Pancreas (tissue), 10 donors: ENCODE measurements at regions not wholly inside any gene's neighbourhood (a gene's known extent, or its start where the extent isn't known, plus 50 kb on each side); places are given as distances from the start of the nearest gene placed in this dataset.

ENCODE experiments used
- ATAC-seq, 4 donors: fragments of 200-7000 bp; cut with Tn5 transposase; one replicate each; pipeline versions ENCODE4 v1.8.0 to v1.9.1; 2020; ENCODE audit warnings: mild to moderate bottlenecking in 4 of 4, moderate library complexity in 4 of 4
- DNase-seq, 6 donors: peaks; one replicate each; pipeline ENCODE4 v3.0.0-alpha.2; 2020
- FAIRE-seq: peaks from 2 replicates; lab custom pipeline; 2012; peaks lifted over from hg19 to GRCh38; lab: Jason Lieb, UNC
- H3K27ac ChIP-seq, 4 donors: fragments of 200-600 bp; sonication (generic); 1 replicate in 3 of 4; 2 replicates in 1 of 4; pipeline versions ENCODE4 v1.5.0 to v1.8.0; 2020
- H3K27me3 ChIP-seq, 4 donors: fragments of 200-600 bp; one replicate each; pipeline ENCODE4 v1.8.0; 2021
- H3K36me3 ChIP-seq, 3 donors: fragments of 200-600 bp; sonication (generic) in 1 of 3; one replicate each; pipeline versions ENCODE4 v1.5.0 to v1.8.0; 2020 to 2021
- H3K4me1 ChIP-seq, 3 donors: fragments of 200-600 bp; one replicate each; pipeline ENCODE4 v1.8.0; 2021
- H3K4me3 ChIP-seq, 4 donors: fragments of 200-600 bp; sonication (generic) in 2 of 4; one replicate each; pipeline versions ENCODE4 v1.5.0 to v1.8.0; 2020 to 2021
- H3K9me3 ChIP-seq, 4 donors: fragments of 200-600 bp; one replicate each; pipeline ENCODE4 v1.8.0; 2021
- WGBS, 2 donors: extraction: QIAGEN DNeasy Blood & Tissue Kit; methylation state at CpG; one replicate each; pipeline ENCODE4 v1.1.7; 2013; 5-methylcytosine and 5-hydroxymethylcytosine counted together
- intact Hi-C, 3 donors: fragments of 100-400 bp; cut with DNase I; formaldehyde crosslinking; loops; one replicate each; pipeline versions ENCODE4 v1.11.1 to v1.14.2; 2022
- TF ChIP-seq, protein P1 (sequence below), 4 donors: fragments of 200-600 bp; sonication (generic) in 3 of 4; IDR thresholded peaks; one replicate each; pipeline versions ENCODE4 v1.5.0 to v1.8.0; 2021; ENCODE audit warnings: antibody characterized with exemption in 4 of 4
- donor health status: healthy with polysubstance abuse.
- donor health status: DM: no; HTN: no; CAD: no; lungs with moderate emphysema.
- donor health status: DM: no; HTN: no; CAD: no.
- donor health status: control.
- donor health status: control.
- donor health status: Bipolar disorder and iron deficiency.
- donor health status: DM: yes; HTN: yes; CAD: no.
- donor health status: DM: no; HTN: no; CAD: no.
- donor health status: DM: no; HTN: no; CAD: no.
- donor health status: DM: yes; HTN: yes; CAD: no.

DNA sequence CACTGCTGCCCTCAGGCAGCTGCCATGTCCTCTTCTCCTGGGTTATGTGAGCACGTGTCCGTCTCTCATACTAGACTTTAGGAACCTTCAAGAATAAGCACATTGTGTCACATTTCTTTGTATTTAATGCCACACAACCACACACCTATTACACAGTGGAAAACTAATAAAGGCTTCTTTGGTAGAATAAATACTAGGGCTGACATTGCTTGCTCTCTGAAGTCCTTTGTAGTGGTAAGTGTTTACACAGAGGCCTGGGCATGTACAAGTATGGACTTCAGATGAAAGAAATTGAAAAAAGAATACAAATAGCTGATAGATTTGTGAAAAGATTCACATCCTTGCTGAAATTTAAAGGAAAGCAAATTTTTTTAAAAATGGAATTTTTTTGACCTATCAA is 188.1 kb upstream of the CCL2 start:
- no peak for ATAC-seq
- no peak overlapping the region for H3K4me3 ChIP-seq
- DNase-seq, result no peak
- WGBS, 2 donors, result 81 to 87% methylated on average over 2 of the region's 2 CpGs
- no peaks in the 10 kb centered on the region for H3K36me3 ChIP-seq
- peaks cover 0 to 4% (median 0%) of the 10 kb centered on the region in 4 donors for H3K27me3 ChIP-seq
- intact Hi-C loops, result no loop called here
- H3K4me1 ChIP-seq, result no peaks in the 10 kb centered on the region
- no peaks in the 10 kb centered on the region for H3K9me3 ChIP-seq
- TF ChIP-seq, protein P1, sequence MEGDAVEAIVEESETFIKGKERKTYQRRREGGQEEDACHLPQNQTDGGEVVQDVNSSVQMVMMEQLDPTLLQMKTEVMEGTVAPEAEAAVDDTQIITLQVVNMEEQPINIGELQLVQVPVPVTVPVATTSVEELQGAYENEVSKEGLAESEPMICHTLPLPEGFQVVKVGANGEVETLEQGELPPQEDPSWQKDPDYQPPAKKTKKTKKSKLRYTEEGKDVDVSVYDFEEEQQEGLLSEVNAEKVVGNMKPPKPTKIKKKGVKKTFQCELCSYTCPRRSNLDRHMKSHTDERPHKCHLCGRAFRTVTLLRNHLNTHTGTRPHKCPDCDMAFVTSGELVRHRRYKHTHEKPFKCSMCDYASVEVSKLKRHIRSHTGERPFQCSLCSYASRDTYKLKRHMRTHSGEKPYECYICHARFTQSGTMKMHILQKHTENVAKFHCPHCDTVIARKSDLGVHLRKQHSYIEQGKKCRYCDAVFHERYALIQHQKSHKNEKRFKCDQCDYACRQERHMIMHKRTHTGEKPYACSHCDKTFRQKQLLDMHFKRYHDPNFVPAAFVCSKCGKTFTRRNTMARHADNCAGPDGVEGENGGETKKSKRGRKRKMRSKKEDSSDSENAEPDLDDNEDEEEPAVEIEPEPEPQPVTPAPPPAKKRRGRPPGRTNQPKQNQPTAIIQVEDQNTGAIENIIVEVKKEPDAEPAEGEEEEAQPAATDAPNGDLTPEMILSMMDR (IDR thresholded peaks at IDR 0.05), result no peak
- H3K27ac ChIP-seq, result no peak overlapping the region
- no peak for FAIRE-seq

DNA sequence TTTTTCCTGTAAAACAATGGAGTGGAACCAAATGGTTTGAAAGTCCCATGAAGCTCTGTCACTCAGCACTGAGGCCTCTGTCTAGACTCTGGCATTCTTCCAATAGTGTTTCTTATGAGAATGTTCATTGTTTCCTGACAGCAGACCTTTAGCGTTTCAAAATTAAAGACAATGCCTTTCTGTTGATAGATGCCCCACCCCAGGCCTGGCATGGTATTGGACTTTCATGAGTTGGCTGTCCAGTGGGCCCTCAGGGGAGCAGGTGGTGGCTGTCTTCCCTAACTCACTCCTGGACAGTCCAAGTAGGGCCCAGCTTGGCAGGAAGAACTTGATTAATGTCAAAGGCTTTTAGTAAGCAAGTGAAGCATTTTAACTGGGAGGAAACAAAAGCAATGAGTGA is 186.5 kb upstream of the CCL2 start:
- Histone ChIP-seq H3K27me3 (peaks cover 0 to 4% (median 0%) of the 10 kb centered on the region in 4 donors), H3K4me3 (no peak overlapping the region), H3K36me3 (no peaks in the 10 kb centered on the region), H3K4me1 (no peaks in the 10 kb centered on the region), H3K27ac (no peak overlapping the region), H3K9me3 (no peaks in the 10 kb centered on the region)
- TF ChIP-seq, protein P1 (IDR thresholded peaks at IDR 0.05), result no peak
- DNase-seq (no peak), FAIRE-seq (no peak), ATAC-seq (no peak)
- WGBS, 2 donors, result 50 to 64% methylated on average over 1 of the region's 1 CpG
- intact Hi-C loops, result no loop called here

DNA sequence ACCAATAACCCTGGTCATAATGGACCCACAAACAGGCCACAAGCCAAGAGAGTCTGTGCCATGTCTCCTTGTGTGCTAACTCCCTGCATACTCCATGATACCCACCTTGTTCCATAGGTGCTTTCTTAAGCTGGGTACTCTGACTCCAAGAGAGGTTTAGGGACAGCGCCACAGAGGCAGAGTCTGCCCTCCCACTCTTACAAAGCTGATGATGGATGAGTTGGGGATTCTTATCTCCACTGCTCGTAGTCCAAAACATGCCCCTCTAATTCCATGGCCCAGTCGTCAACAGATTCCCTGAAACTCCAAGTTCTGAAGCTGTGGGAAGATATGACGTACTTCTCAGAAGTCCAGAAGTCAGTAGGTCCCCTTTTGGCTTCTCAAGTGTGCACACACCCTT is 184.4 kb upstream of the CCL2 start:
- intact Hi-C loops, result no loop called here
- TF ChIP-seq, protein P1 (IDR thresholded peaks at IDR 0.05), result no peak
- no peak overlapping the region for H3K4me3 ChIP-seq
- DNase-seq, result no peak
- no peak for FAIRE-seq
- no peaks in the 10 kb centered on the region for H3K4me1 ChIP-seq
- peaks cover 0 to 4% (median 0%) of the 10 kb centered on the region in 4 donors for H3K27me3 ChIP-seq
- ATAC-seq, result no peak
- no peaks in the 10 kb centered on the region for H3K36me3 ChIP-seq
- no peak overlapping the region for H3K27ac ChIP-seq
- no peaks in the 10 kb centered on the region for H3K9me3 ChIP-seq
- WGBS, 2 donors, result 65 to 68% methylated on average over 4 of the region's 4 CpGs

DNA sequence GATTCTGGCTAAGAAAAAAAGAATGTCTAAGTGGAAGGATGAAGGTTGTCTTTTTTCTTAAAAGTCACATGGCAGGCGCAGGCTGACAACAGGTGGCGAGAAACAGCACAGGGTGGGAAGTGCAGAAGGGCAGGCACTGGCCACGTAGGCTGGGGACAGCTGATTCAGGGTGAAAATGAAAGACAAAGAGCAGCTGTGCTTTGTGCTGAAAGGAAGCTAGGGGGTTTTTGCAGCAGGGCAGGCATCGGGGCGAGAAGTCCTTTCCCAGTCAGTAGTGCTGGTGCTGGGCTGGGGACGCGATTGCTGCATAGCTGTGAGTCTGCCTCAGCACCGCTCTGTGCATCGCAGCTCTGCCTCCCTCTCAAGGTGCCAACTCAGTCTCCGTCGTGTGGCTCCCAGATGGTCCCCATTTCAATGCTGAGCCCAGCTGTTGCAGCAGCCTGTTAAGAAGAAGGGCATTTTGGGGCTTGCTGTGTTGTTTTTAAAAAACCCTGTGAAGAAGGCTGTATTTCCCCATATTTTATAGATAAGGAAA is 183.1 kb upstream of the CCL2 start:
- WGBS, 2 donors, result 68 to 80% methylated on average over 11 of the region's 11 CpGs
- H3K27ac ChIP-seq, result no peak overlapping the region
- ATAC-seq (no peak), DNase-seq (no peak), FAIRE-seq (no peak)
- H3K27me3 ChIP-seq, result peaks cover 0 to 4% (median 0%) of the 10 kb centered on the region in 4 donors
- no peak overlapping the region for H3K4me3 ChIP-seq
- no peaks in the 10 kb centered on the region for H3K4me1 ChIP-seq
- no peaks in the 10 kb centered on the region for H3K36me3 ChIP-seq
- TF ChIP-seq, protein P1 (IDR thresholded peaks at IDR 0.05), result no peak
- intact Hi-C loops, result no loop called here
- no peaks in the 10 kb centered on the region for H3K9me3 ChIP-seq

DNA sequence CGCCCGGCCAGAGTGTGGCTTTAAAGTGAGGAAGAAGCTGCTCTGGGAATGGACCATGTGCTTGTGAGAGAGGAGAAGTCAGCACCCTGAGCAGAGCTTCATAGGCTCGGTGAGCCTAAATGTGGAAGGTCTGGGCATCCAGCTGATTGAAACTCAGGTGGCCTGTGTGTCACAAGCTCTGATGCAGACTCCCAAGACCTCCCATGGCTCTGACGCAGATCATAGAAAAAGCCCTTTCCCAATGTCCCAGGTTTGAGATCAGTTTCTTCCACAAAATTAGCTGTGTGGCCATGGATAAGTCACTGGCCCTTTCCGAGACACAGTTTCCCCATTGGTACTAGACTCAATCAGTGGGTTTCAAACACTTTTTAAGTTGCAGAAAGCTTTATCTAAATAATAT is 180.0 kb upstream of the CCL2 start:
- Histone ChIP-seq H3K27me3 (no peaks in the 10 kb centered on the region), H3K4me3 (no peak overlapping the region), H3K36me3 (no peaks in the 10 kb centered on the region), H3K9me3 (no peaks in the 10 kb centered on the region), H3K4me1 (no peaks in the 10 kb centered on the region), H3K27ac (no peak overlapping the region)
- intact Hi-C loops, result no loop called here
- 88 to 96% methylated on average over 5 of the region's 5 CpGs for WGBS, 2 donors
- ATAC-seq (no peak), FAIRE-seq (no peak), DNase-seq (no peak)
- TF ChIP-seq, protein P1 (IDR thresholded peaks at IDR 0.05), result no peak
